NB4 (cell line): ENCODE measurements at regions not wholly inside any gene's neighbourhood (a gene's known extent, or its start where the extent isn't known, plus 50 kb on each side); places are given as distances from the start of the nearest gene placed in this dataset.

Source experiments
- CTCF ChIP-seq: IDR thresholded peaks from one replicate; pipeline ENCODE4 v1.5.1; 2012; ENCODE audit warnings: low read depth, low read length
- MAX ChIP-seq: IDR thresholded peaks from 2 replicates; pipeline ENCODE4 v1.6.1; 2011; ENCODE audit warnings: low read depth, low read length
- MYC ChIP-seq: IDR thresholded peaks from 2 replicates; pipeline ENCODE4 v1.6.1; 2011; ENCODE audit warnings: low read depth, low read length
- POLR2A ChIP-seq: IDR thresholded peaks from 2 replicates; pipeline ENCODE4 v1.6.1; 2011; ENCODE audit warnings: mild to moderate bottlenecking; ENCODE audit not compliant: insufficient read length; ENCODE audit errors: extremely low read depth

GRCh38 chr1:9419369-9420041 is 119.8 kb upstream of the SLC25A33 start:
- TF ChIP-seq MAX, result no peak
- TF ChIP-seq CTCF, result no peak
- TF ChIP-seq POLR2A, result no peak
- TF ChIP-seq MYC, result no peak
